Psoas muscle (tissue), 7 donors: ENCODE measurements at regions not wholly inside any gene's neighbourhood (a gene's known extent, or its start where the extent isn't known, plus 50 kb on each side); places are given as distances from the start of the nearest gene placed in this dataset.

ENCODE experiments used
- ATAC-seq, 4 donors: fragments of 200-7000 bp; cut with Tn5 transposase; one replicate each; pipeline ENCODE4 v1.9.1; 2020; ENCODE audit warnings: moderate library complexity in 3 of 4, mild to moderate bottlenecking in 2 of 4
- DNase-seq, 2 donors: peaks; one replicate each; pipeline ENCODE4 v3.0.0-alpha.2; 2020
- H3K27ac ChIP-seq: fragments of 200-600 bp; one replicate; pipeline ENCODE4 v1.8.0; 2022
- H3K27me3 ChIP-seq, 3 donors: fragments of 200-600 bp in 1 of 3; one replicate each; pipeline versions ENCODE4 v1.6.1 to v1.8.0; 2013 to 2022; ENCODE audit warnings: low read length in 2 of 3, mild to moderate bottlenecking in 2 of 3, moderate library complexity in 1 of 3; ENCODE audit not compliant: insufficient read depth in 3 of 3
- H3K36me3 ChIP-seq, 2 donors: fragments of 200-600 bp in 1 of 2; one replicate each; pipeline versions ENCODE4 v1.6.1 to v1.8.0; 2013 to 2022; ENCODE audit warnings: low read depth in 1 of 2, mild to moderate bottlenecking in 1 of 2, moderate library complexity in 1 of 2; ENCODE audit not compliant: insufficient read depth in 1 of 2
- H3K4me1 ChIP-seq: fragments of 200-600 bp; one replicate; pipeline ENCODE4 v1.8.0; 2022
- H3K4me3 ChIP-seq: fragments of 200-600 bp; one replicate; pipeline ENCODE4 v1.8.0; 2022; ENCODE audit warnings: mild to moderate bottlenecking
- H3K9me3 ChIP-seq: fragments of 200-600 bp; one replicate; pipeline ENCODE4 v1.8.0; 2022
- WGBS, 3 donors: extraction: QIAGEN DNeasy Blood & Tissue Kit; methylation state at CpG; one replicate each; pipeline versions ENCODE4 v1.1.6 to v1.1.7; 2013; 5-methylcytosine and 5-hydroxymethylcytosine counted together
- intact Hi-C, 2 donors: fragments of 100-400 bp; cut with DNase I; formaldehyde crosslinking; loops; one replicate each; pipeline versions ENCODE4 v1.11.0 to v1.14.2; 2022
- TF ChIP-seq, protein P1 (sequence below): fragments of 200-600 bp; IDR thresholded peaks from one replicate; pipeline ENCODE4 v1.8.0; 2022; ENCODE audit warnings: antibody characterized with exemption
- donor health status: healthy with polysubstance abuse.
- donor health status: DM: no; HTN: no; CAD: no; lungs with moderate emphysema.
- donor health status: Bipolar disorder and iron deficiency.
- donor health status: healthy.
- donor health status: DM: yes; HTN: yes; CAD: no.
- donor health status: DM: no; HTN: no; CAD: no.
- donor health status: DM: yes; HTN: yes; CAD: no.

DNA sequence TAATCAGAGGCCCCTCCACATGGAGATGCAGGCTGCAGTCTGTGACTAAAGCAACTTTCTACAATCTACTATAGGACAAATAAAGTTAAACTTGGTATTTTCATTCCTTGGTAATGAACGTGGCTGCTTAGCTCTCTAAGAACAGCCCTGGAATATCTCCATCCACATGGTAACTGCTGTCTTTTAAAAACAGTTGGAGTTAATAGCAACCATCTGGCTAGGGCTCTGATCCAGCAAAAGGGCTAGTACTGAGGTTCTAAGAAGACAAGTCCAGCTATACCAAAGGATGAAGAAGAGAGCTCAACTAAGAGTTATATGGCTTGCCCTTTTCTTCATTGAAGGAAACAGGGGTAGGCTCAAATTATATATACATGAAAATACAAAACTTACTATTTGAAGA, 920.1 kb downstream of the FLRT2 start:
- Histone ChIP-seq H3K9me3 (no peaks in the 10 kb centered on the region), H3K27ac (no peak overlapping the region), H3K36me3 (no peaks in the 10 kb centered on the region), H3K4me3 (no peak overlapping the region), H3K4me1 (no peaks in the 10 kb centered on the region), H3K27me3 (no peaks in the 10 kb centered on the region)
- ATAC-seq, result no peak
- WGBS, 3 donors, result 12 to 27% (median 19%) methylated on average over 1 of the region's 1 CpG
- TF ChIP-seq, protein P1, sequence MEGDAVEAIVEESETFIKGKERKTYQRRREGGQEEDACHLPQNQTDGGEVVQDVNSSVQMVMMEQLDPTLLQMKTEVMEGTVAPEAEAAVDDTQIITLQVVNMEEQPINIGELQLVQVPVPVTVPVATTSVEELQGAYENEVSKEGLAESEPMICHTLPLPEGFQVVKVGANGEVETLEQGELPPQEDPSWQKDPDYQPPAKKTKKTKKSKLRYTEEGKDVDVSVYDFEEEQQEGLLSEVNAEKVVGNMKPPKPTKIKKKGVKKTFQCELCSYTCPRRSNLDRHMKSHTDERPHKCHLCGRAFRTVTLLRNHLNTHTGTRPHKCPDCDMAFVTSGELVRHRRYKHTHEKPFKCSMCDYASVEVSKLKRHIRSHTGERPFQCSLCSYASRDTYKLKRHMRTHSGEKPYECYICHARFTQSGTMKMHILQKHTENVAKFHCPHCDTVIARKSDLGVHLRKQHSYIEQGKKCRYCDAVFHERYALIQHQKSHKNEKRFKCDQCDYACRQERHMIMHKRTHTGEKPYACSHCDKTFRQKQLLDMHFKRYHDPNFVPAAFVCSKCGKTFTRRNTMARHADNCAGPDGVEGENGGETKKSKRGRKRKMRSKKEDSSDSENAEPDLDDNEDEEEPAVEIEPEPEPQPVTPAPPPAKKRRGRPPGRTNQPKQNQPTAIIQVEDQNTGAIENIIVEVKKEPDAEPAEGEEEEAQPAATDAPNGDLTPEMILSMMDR, result no peak
- intact Hi-C loops, result no loop called here
- no peak for DNase-seq

DNA sequence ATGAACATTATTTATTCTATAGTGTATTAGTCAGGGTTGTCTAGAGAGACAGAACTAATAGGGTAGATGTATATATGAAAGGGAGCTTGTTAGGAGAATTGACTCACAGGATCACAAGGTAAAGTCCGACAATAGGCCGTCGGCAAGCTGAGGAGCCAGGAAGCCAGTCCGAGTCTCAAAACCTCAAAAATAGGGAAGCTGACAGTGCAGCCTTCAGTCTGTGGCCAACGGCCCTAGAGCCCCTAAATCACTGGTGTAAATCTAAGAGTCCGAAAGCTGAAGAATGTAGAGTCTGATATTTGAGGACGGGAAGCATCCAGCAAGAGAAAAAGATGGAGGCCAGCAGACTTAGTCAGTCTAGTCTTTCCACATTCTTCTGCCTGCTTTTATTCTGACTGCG, 912.2 kb downstream of the FLRT2 start:
- ATAC-seq (no peak), DNase-seq (no peak)
- TF ChIP-seq, protein P1, result no peak
- H3K27ac ChIP-seq, result no peak overlapping the region
- H3K27me3 ChIP-seq, result no peaks in the 10 kb centered on the region
- H3K36me3 ChIP-seq, result no peaks in the 10 kb centered on the region
- intact Hi-C loops, result no loop called here
- H3K9me3 ChIP-seq, result no peaks in the 10 kb centered on the region
- H3K4me3 ChIP-seq, result no peak overlapping the region
- H3K4me1 ChIP-seq, result no peaks in the 10 kb centered on the region
- 82 to 87% (median 84%) methylated on average over 8 of the region's 8 CpGs for WGBS, 3 donors

DNA sequence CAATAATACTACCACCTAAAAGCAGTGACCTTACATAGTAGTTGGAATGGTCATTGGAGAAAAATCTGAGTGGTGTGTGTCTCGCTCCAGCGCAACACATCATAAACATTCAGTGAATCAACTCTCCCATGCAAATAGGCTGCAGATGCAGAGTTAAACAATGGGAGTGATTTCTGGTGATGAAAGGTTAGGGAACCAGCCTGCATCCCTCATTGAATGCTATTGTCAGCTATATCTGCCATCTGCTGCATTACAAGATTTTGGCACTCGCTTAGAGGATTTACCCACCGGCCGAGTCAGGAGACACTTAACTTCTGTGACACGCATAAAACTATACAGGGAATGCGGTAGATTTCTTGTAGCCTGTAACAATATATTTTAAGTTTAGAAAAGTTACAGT, 900.9 kb downstream of the FLRT2 start:
- Histone ChIP-seq H3K36me3 (no peaks in the 10 kb centered on the region), H3K27me3 (peaks cover 0 to 2% (median 0%) of the 10 kb centered on the region in 3 donors), H3K27ac (no peak overlapping the region), H3K4me3 (no peak overlapping the region), H3K9me3 (no peaks in the 10 kb centered on the region), H3K4me1 (no peaks in the 10 kb centered on the region)
- DNase-seq (no peak), ATAC-seq (no peak)
- intact Hi-C loops, result no loop called here
- TF ChIP-seq, protein P1, result no peak
- WGBS, 3 donors, result 25 to 32% (median 28%) methylated on average over 7 of the region's 7 CpGs

DNA sequence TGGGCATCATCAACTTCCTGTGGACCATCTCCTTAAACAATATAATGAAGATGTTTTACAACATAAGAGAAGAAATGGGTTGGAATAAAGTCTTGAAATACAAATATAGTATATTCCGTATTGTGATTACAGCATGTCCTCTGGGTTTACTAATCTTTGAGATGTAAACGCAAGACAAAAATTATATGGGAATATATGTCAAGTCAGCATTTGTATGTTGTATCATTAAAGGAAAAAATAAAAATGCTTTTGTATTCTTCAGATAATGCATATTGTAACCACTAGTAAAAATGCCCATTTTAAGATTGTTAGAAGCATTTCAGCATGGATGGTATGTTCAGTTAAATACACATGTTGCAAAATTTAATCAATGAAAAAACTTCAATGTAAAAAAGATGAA, 893.3 kb downstream of the FLRT2 start:
- TF ChIP-seq, protein P1, result no peak
- H3K27me3 ChIP-seq, result no peaks in the 10 kb centered on the region
- ATAC-seq (no peak), DNase-seq (no peak)
- no peaks in the 10 kb centered on the region for H3K36me3 ChIP-seq
- H3K9me3 ChIP-seq, result no peaks in the 10 kb centered on the region
- no peaks in the 10 kb centered on the region for H3K4me1 ChIP-seq
- no peak overlapping the region for H3K4me3 ChIP-seq
- intact Hi-C loops, result no loop called here
- WGBS, 3 donors, result 46 to 49% (median 49%) methylated on average over 2 of the region's 2 CpGs
- no peak overlapping the region for H3K27ac ChIP-seq

DNA sequence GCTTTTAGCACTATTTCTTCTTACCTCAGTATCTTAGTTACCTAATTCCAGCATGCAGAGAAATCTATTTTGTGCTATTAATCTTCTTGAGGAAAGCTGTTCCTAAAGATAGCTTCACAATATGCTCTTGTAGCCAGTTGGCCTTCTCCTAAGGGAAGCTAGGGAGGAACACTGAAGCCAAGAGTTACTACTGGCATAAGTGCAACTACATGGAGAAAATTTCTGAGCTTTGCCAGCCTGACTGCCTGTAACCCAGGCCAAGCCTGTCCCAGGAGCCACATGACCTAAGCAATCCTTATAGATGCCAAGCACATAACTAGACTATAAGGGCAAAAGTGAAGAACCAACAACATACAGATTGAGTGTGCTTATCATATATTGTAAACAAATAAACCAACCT, 890.2 kb downstream of the FLRT2 start:
- H3K4me1 ChIP-seq, result no peaks in the 10 kb centered on the region
- DNase-seq (no peak), ATAC-seq (no peak)
- H3K27ac ChIP-seq, result no peak overlapping the region
- H3K9me3 ChIP-seq, result no peaks in the 10 kb centered on the region
- TF ChIP-seq, protein P1, result no peak
- no peak overlapping the region for H3K4me3 ChIP-seq
- no peaks in the 10 kb centered on the region for H3K36me3 ChIP-seq
- no peaks in the 10 kb centered on the region for H3K27me3 ChIP-seq
- intact Hi-C loops, result no loop called here
